IMR-90 (cell line): ENCODE measurements at regions not wholly inside any gene's neighbourhood (a gene's known extent, or its start where the extent isn't known, plus 50 kb on each side); places are given as distances from the start of the nearest gene placed in this dataset.

Source experiments
- ATAC-seq: fragments of 200-7000 bp; cut with Tn5 transposase; 2 replicates; pipeline ENCODE4 v1.9.1; 2020; ENCODE audit warnings: low read depth, mild to moderate bottlenecking, moderate library complexity
- BruUV-seq: library from RNA; stranded (reverse); fragments of 400-500 nt; replicated peaks from 2 replicates; lab custom pipeline; 2021; lab: Mats Ljungman, UMichigan
- CTCF ChIA-PET: fragments of 300-600 bp; formaldehyde crosslinking; extraction: SDS; loops from one replicate; lab custom pipeline; 2021; ENCODE audit warnings: antibody characterized with exemption; lab: Yijun Ruan, JAX
- POLR2A ChIA-PET: fragments of 300-600 bp; sonication (Branson Sonifier 250); formaldehyde crosslinking; loops from one replicate; lab custom pipeline; 2022; ENCODE audit warnings: antibody characterized with exemption; ENCODE audit not compliant: unreplicated experiment; lab: Charles Lee
- DNase-seq: peaks from one replicate; pipeline ENCODE4 v3.0.0; 2013
- H2AFZ ChIP-seq: replicated peaks from 2 replicates; pipeline ENCODE3; 2013; ENCODE audit warnings: low read length, mild to moderate bottlenecking; ENCODE audit not compliant: poor library complexity
- H2AK5ac ChIP-seq: 2 replicates; pipeline ENCODE4 v1.6.1; 2013; ENCODE audit warnings: low read depth, low read length, inconsistent platforms
- H2AK9ac ChIP-seq: replicated peaks from 2 replicates; pipeline ENCODE3; 2013; ENCODE audit warnings: mild to moderate bottlenecking, low read depth, low read length, moderate library complexity; ENCODE audit not compliant: poor library complexity
- H2BK120ac ChIP-seq: 2 replicates; pipeline ENCODE4 v1.6.1; 2013; ENCODE audit warnings: low read depth, low read length, inconsistent platforms
- H2BK15ac ChIP-seq: 3 replicates; pipeline ENCODE4 v1.6.1; 2013; ENCODE audit warnings: low read depth, low read length, inconsistent platforms
- H2BK20ac ChIP-seq: 2 replicates; pipeline ENCODE4 v1.6.1; 2013; ENCODE audit warnings: low read depth, mild to moderate bottlenecking, inconsistent platforms, low read length, moderate library complexity
- H2BK5ac ChIP-seq: 2 replicates; pipeline ENCODE4 v1.6.1; 2013; ENCODE audit warnings: mild to moderate bottlenecking, low read depth, low read length, inconsistent platforms; ENCODE audit not compliant: poor library complexity, severe bottlenecking
- H3K14ac ChIP-seq: replicated peaks from 2 replicates; pipeline ENCODE4 v1.6.1; 2013; ENCODE audit warnings: low read depth, low read length, inconsistent platforms
- H3K18ac ChIP-seq: 2 replicates; pipeline ENCODE4 v1.6.1; 2013; ENCODE audit warnings: low read depth, low read length, control low read depth
- H3K23ac ChIP-seq: 2 replicates; pipeline ENCODE4 v1.6.1; 2013; ENCODE audit warnings: low read depth, low read length, inconsistent platforms
- H3K27ac ChIP-seq: 2 replicates; pipeline ENCODE4 v1.5.1; 2013; ENCODE audit warnings: mild to moderate bottlenecking, control low read depth, low read length; ENCODE audit not compliant: insufficient read depth
- H3K27me3 ChIP-seq: 2 replicates; pipeline ENCODE4 v1.6.1; 2013; ENCODE audit warnings: low read length; ENCODE audit not compliant: control insufficient read depth, insufficient read depth
- H3K36me3 ChIP-seq: 2 replicates; pipeline ENCODE4 v1.6.1; 2013; ENCODE audit warnings: low read length, mixed read lengths; ENCODE audit not compliant: control insufficient read depth, insufficient read depth
- H3K4ac ChIP-seq: 2 replicates; pipeline ENCODE4 v1.6.1; 2013; ENCODE audit warnings: low read depth, low read length, inconsistent platforms
- H3K4me1 ChIP-seq: 2 replicates; pipeline ENCODE4 v1.6.1; 2013; ENCODE audit warnings: low read length, mixed read lengths; ENCODE audit not compliant: control insufficient read depth, insufficient read depth
- H3K4me2 ChIP-seq: 2 replicates; pipeline ENCODE4 v1.6.1; 2013; ENCODE audit warnings: low read depth, mild to moderate bottlenecking, control low read depth, low read length, moderate library complexity
- H3K4me3 ChIP-seq: 2 replicates; pipeline ENCODE4 v1.5.1; 2013; ENCODE audit warnings: low read depth, mild to moderate bottlenecking, control low read depth, low read length, moderate library complexity; ENCODE audit not compliant: insufficient read depth
- H3K56ac ChIP-seq: 2 replicates; pipeline ENCODE4 v1.6.1; 2013; ENCODE audit warnings: low read length, inconsistent platforms; ENCODE audit not compliant: insufficient read depth; ENCODE audit errors: extremely low read depth
- H3K79me1 ChIP-seq, 2 experiments: 2 replicates each; pipeline ENCODE4 v1.6.1; 2013; ENCODE audit warnings: low read length in 2 of 2, inconsistent platforms in 1 of 2, low read depth in 1 of 2
- H3K9ac ChIP-seq: 2 replicates; pipeline ENCODE4 v1.6.1; 2013; ENCODE audit warnings: low read depth, low read length, control low read depth
- H3K9me1 ChIP-seq: 2 replicates; pipeline ENCODE4 v1.6.1; 2013; ENCODE audit warnings: low read length, inconsistent platforms; ENCODE audit not compliant: insufficient read depth
- H3K9me3 ChIP-seq: 2 replicates; pipeline ENCODE4 v1.6.1; 2013; ENCODE audit warnings: low read length; ENCODE audit not compliant: control insufficient read depth, insufficient read depth
- H4K20me1 ChIP-seq: 2 replicates; pipeline ENCODE4 v1.6.1; 2013; ENCODE audit warnings: low read length, inconsistent platforms; ENCODE audit not compliant: insufficient read depth
- H4K5ac ChIP-seq: 2 replicates; pipeline ENCODE4 v1.6.1; 2013; ENCODE audit warnings: mild to moderate bottlenecking, low read depth, low read length, control low read depth
- H4K8ac ChIP-seq, 2 experiments: 2 replicates each; pipeline ENCODE4 v1.6.1; 2013; ENCODE audit warnings: low read depth in 2 of 2, low read length in 2 of 2, control low read depth in 1 of 2, inconsistent platforms in 1 of 2
- H4K91ac ChIP-seq: 2 replicates; pipeline ENCODE4 v1.6.1; 2013; ENCODE audit warnings: low read depth, low read length, inconsistent platforms; ENCODE audit not compliant: insufficient read depth
- BHLHE40 ChIP-seq: fragments of 150-350 bp; IDR thresholded peaks from 2 replicates; pipeline ENCODE4 v1.6.1; 2016; ENCODE audit warnings: mild to moderate bottlenecking, low read depth, low read length
- CEBPB ChIP-seq: IDR thresholded peaks from 2 replicates; pipeline ENCODE4 v1.6.1; 2012; ENCODE audit warnings: low read depth, low read length, improper control_type of control experiment
- FOS ChIP-seq: fragments of 150-350 bp; IDR thresholded peaks from 2 replicates; pipeline ENCODE4 v1.6.1; 2016; ENCODE audit warnings: low read depth, low read length
- MAFK ChIP-seq: IDR thresholded peaks from 2 replicates; pipeline ENCODE4 v1.6.1; 2012; ENCODE audit warnings: low read depth, low read length, improper control_type of control experiment
- MAZ ChIP-seq: IDR thresholded peaks from 2 replicates; pipeline ENCODE4 v1.6.1; 2012; ENCODE audit warnings: low read depth, mild to moderate bottlenecking, low read length, improper control_type of control experiment, moderate library complexity, borderline replicate concordance
- MXI1 ChIP-seq: IDR thresholded peaks from 2 replicates; pipeline ENCODE4 v1.6.1; 2012; ENCODE audit warnings: low read depth, mild to moderate bottlenecking, low read length, moderate library complexity, borderline replicate concordance
- NFE2L2 ChIP-seq: fragments of 150-350 bp; IDR thresholded peaks from 2 replicates; pipeline ENCODE4 v1.6.1; 2016; ENCODE audit warnings: low read depth, mild to moderate bottlenecking, low read length
- POLR2A ChIP-seq: IDR thresholded peaks from 2 replicates; pipeline ENCODE4 v1.6.1; 2012; ENCODE audit warnings: mild to moderate bottlenecking, low read depth, low read length
- RAD21 ChIP-seq: IDR thresholded peaks from 2 replicates; pipeline ENCODE4 v1.6.1; 2012; ENCODE audit warnings: low read length, improper control_type of control experiment
- RCOR1 ChIP-seq: IDR thresholded peaks from 2 replicates; pipeline ENCODE4 v1.6.1; 2012; ENCODE audit warnings: mild to moderate bottlenecking, low read length, improper control_type of control experiment; ENCODE audit not compliant: insufficient replicate concordance
- RFX5 ChIP-seq: IDR thresholded peaks from 2 replicates; pipeline ENCODE4 v1.8.0; 2012; ENCODE audit warnings: low read depth, mild to moderate bottlenecking, low read length, moderate library complexity
- SMC3 ChIP-seq: fragments of 150-350 bp; IDR thresholded peaks from 2 replicates; pipeline ENCODE4 v1.6.1; 2016; ENCODE audit warnings: low read depth, mild to moderate bottlenecking, antibody characterized with exemption, low read length, moderate library complexity
- WGBS, 2 experiments: methylation state at CpG; one replicate each; pipeline versions ENCODE4 v1.1.5 to v1.1.7; 2013; ENCODE audit warnings: missing lambda C conversion rate in 2 of 2; ENCODE audit not compliant: insufficient read length in 1 of 2; ENCODE audit errors: extremely low coverage in 2 of 2; 5-methylcytosine and 5-hydroxymethylcytosine counted together
- dilution Hi-C: fragments of 300-500 bp; cut with HindIII; formaldehyde crosslinking; loops from one replicate; pipeline ENCODE4 v1.14.3; 2018; ENCODE audit warnings: low sequenced_read_pairs; ENCODE audit not compliant: unreplicated experiment
- in situ Hi-C: fragments of 300-500 bp; cut with MboI; formaldehyde crosslinking; loops from 3 replicates; pipeline ENCODE4 v1.14.3; 2019; ENCODE audit warnings: low sequenced_read_pairs, inconsistent platforms, mixed read lengths
- intact Hi-C: fragments of 100-400 bp; cut with micrococcal nuclease; formaldehyde crosslinking; loops from 2 replicates; pipeline ENCODE4 v1.10.0; 2022
- TF ChIP-seq, protein P1 (sequence below): fragments of 150-350 bp; IDR thresholded peaks from 2 replicates; pipeline ENCODE4 v1.6.1; 2016; ENCODE audit warnings: low read depth, mild to moderate bottlenecking, low read length, moderate library complexity, borderline replicate concordance
- TF ChIP-seq, protein P2 (sequence below): conservative IDR thresholded peaks from 2 replicates; pipeline ENCODE4 v1.5.1; 2012; ENCODE audit warnings: mild to moderate bottlenecking, low read depth, low read length, improper control_type of control experiment
- TF ChIP-seq, protein P3 (sequence below): fragments of 150-350 bp; IDR thresholded peaks from 2 replicates; pipeline ENCODE4 v1.6.1; 2017; ENCODE audit warnings: mild to moderate bottlenecking, antibody characterized with exemption, low read length, low read depth

DNA sequence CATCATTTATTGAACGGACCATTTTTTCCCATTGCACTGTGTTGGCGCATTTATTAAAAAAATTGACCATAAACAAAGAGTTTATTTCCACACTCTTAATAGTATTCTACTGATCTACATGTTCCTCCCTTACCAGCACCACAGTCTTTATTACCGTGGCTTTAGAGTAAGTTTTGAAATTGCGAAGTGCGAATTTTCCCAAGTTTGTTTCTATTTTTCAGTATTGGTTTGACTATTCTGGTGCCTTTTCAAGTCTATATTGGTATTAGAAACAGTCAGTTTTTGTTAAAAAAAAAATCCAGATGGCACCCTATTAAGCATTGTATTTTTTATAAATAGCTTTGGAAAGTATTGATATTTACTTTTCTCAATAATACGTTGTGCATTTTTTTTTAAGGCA lies 795.1 kb upstream of the HS6ST1 start:
- no peak overlapping the region for H2AK5ac ChIP-seq
- no peak overlapping the region for H4K91ac ChIP-seq
- POLR2A ChIA-PET, result no interaction called here
- TF ChIP-seq RCOR1, result no peak
- TF ChIP-seq FOS, result no peak
- TF ChIP-seq MAZ, result no peak
- TF ChIP-seq MXI1, result no peak
- TF ChIP-seq CEBPB, result no peak
- TF ChIP-seq NFE2L2, result no peak
- TF ChIP-seq SMC3, result no peak
- TF ChIP-seq BHLHE40, result no peak
- TF ChIP-seq, protein P1, sequence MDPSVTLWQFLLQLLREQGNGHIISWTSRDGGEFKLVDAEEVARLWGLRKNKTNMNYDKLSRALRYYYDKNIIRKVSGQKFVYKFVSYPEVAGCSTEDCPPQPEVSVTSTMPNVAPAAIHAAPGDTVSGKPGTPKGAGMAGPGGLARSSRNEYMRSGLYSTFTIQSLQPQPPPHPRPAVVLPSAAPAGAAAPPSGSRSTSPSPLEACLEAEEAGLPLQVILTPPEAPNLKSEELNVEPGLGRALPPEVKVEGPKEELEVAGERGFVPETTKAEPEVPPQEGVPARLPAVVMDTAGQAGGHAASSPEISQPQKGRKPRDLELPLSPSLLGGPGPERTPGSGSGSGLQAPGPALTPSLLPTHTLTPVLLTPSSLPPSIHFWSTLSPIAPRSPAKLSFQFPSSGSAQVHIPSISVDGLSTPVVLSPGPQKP, result no peak
- TF ChIP-seq, protein P2, sequence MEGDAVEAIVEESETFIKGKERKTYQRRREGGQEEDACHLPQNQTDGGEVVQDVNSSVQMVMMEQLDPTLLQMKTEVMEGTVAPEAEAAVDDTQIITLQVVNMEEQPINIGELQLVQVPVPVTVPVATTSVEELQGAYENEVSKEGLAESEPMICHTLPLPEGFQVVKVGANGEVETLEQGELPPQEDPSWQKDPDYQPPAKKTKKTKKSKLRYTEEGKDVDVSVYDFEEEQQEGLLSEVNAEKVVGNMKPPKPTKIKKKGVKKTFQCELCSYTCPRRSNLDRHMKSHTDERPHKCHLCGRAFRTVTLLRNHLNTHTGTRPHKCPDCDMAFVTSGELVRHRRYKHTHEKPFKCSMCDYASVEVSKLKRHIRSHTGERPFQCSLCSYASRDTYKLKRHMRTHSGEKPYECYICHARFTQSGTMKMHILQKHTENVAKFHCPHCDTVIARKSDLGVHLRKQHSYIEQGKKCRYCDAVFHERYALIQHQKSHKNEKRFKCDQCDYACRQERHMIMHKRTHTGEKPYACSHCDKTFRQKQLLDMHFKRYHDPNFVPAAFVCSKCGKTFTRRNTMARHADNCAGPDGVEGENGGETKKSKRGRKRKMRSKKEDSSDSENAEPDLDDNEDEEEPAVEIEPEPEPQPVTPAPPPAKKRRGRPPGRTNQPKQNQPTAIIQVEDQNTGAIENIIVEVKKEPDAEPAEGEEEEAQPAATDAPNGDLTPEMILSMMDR, result no peak
- TF ChIP-seq POLR2A, result no peak
- TF ChIP-seq MAFK, result no peak
- no peak for TF ChIP-seq RAD21
- TF ChIP-seq RFX5, result no peak
- TF ChIP-seq, protein P3, sequence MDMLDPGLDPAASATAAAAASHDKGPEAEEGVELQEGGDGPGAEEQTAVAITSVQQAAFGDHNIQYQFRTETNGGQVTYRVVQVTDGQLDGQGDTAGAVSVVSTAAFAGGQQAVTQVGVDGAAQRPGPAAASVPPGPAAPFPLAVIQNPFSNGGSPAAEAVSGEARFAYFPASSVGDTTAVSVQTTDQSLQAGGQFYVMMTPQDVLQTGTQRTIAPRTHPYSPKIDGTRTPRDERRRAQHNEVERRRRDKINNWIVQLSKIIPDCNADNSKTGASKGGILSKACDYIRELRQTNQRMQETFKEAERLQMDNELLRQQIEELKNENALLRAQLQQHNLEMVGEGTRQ, result no peak
- H3K9ac ChIP-seq, result no peak overlapping the region
- BruUV-seq, result no TSS peak
- H3K18ac ChIP-seq, result no peak overlapping the region
- no peaks in the 10 kb centered on the region for H3K36me3 ChIP-seq
- no peak overlapping the region for H2AFZ ChIP-seq
- H2BK120ac ChIP-seq, result no peak overlapping the region
- no peak overlapping the region for H2BK5ac ChIP-seq
- in situ Hi-C loops, result no loop called here
- H3K4me3 ChIP-seq, result no peak overlapping the region
- H3K14ac ChIP-seq, result no peak overlapping the region
- no peak overlapping the region for H3K4me2 ChIP-seq
- no peak overlapping the region for H3K23ac ChIP-seq
- no peak overlapping the region for H2BK20ac ChIP-seq
- H4K20me1 ChIP-seq, result no peaks in the 10 kb centered on the region
- DNase-seq (no peak), ATAC-seq (no peak)
- no peak overlapping the region for H3K56ac ChIP-seq
- H4K8ac ChIP-seq, result no peak overlapping the region
- H2BK15ac ChIP-seq, result no peak overlapping the region
- no peak overlapping the region for H2AK9ac ChIP-seq
- no peaks in the 10 kb centered on the region for H3K4me1 ChIP-seq
- dilution Hi-C loops, result no loop called here
- no peaks in the 10 kb centered on the region for H3K79me1 ChIP-seq
- no peak overlapping the region for H3K27ac ChIP-seq
- no peak overlapping the region for H4K5ac ChIP-seq
- H3K4ac ChIP-seq, result no peak overlapping the region
- CTCF ChIA-PET, result no interaction called here
- intact Hi-C loops, result no loop called here
- no peaks in the 10 kb centered on the region for H3K27me3 ChIP-seq
- whole genome bisulfite sequencing, 2 experiments, result no CpG with 5 or more reads among the region's 6 CpGs
- H3K9me1 ChIP-seq, result no peaks in the 10 kb centered on the region
- H3K9me3 ChIP-seq, result no peaks in the 10 kb centered on the region
